Naive thymus-derived CD4-positive, alpha-beta T cell (primary cell): ENCODE measurements at regions not wholly inside any gene's neighbourhood (a gene's known extent, or its start where the extent isn't known, plus 50 kb on each side); places are given as distances from the start of the nearest gene placed in this dataset.

Experiments
- ATAC-seq: fragments of 150-1000 bp; cut with Tn5 transposase; 2 replicates; pipeline ENCODE4 v1.10.0; 2021; ENCODE audit warnings: mild to moderate bottlenecking, moderate library complexity
- CTCF ChIA-PET: fragments of 350-600 bp; sonication (Branson Sonifier 250); formaldehyde crosslinking; loops from one replicate; lab custom pipeline; 2021; ENCODE audit warnings: antibody characterized with exemption; lab: Charles Lee
- POLR2A ChIA-PET: fragments of 350-600 bp; sonication (Branson Sonifier 250); formaldehyde crosslinking; loops from one replicate; lab custom pipeline; 2021; ENCODE audit warnings: antibody characterized with exemption, inconsistent platforms; lab: Charles Lee
- DNase-seq, 9 donors: peaks; one replicate each; pipeline versions ENCODE4 v3.0.0 to v3.0.0-alpha.2; 2020 to 2022; ENCODE audit warnings: mixed read lengths in 1 of 9
- H3K27ac ChIP-seq: one replicate; pipeline ENCODE4 v1.7.0; 2013; ENCODE audit warnings: mild to moderate bottlenecking, low read depth, low read length, moderate library complexity
- H3K27me3 ChIP-seq, 2 donors: one replicate each; pipeline ENCODE4 v1.7.0; 2013; ENCODE audit warnings: low read length in 2 of 2, mild to moderate bottlenecking in 2 of 2, moderate library complexity in 2 of 2; ENCODE audit not compliant: control insufficient read depth in 2 of 2, insufficient read depth in 2 of 2
- H3K36me3 ChIP-seq, 3 experiments: 1 replicate in 2 of 3; 2 replicates in 1 of 3; pipeline ENCODE4 v1.7.0; 2013; ENCODE audit warnings: low read length in 3 of 3, mild to moderate bottlenecking in 3 of 3, moderate library complexity in 1 of 3; ENCODE audit not compliant: insufficient read depth in 3 of 3, control insufficient read depth in 2 of 3
- H3K4me1 ChIP-seq, 2 donors: one replicate each; pipeline ENCODE4 v1.7.0; 2013; ENCODE audit warnings: low read length in 2 of 2, mild to moderate bottlenecking in 2 of 2, moderate library complexity in 1 of 2; ENCODE audit not compliant: control insufficient read depth in 2 of 2, insufficient read depth in 2 of 2
- H3K4me3 ChIP-seq: 2 replicates; pipeline ENCODE4 v1.7.0; 2013; ENCODE audit warnings: mild to moderate bottlenecking, low read length
- H3K9me3 ChIP-seq, 3 experiments: 1 replicate in 2 of 3; 2 replicates in 1 of 3; pipeline ENCODE4 v1.7.0; 2013; ENCODE audit warnings: low read length in 3 of 3; ENCODE audit not compliant: control insufficient read depth in 2 of 3
- H3K27ac Mint-ChIP-seq, 9 donors: one replicate each; pipeline ENCODE4 v1.8.0; 2020 to 2022; ENCODE audit warnings: mixed read lengths in 9 of 9, mild to moderate bottlenecking in 8 of 9, moderate library complexity in 5 of 9, inconsistent platforms in 2 of 9
- H3K27me3 Mint-ChIP-seq, 5 donors: one replicate each; pipeline ENCODE4 v1.8.0; 2021 to 2022; ENCODE audit warnings: mixed read lengths in 5 of 5, mild to moderate bottlenecking in 1 of 5
- H3K36me3 Mint-ChIP-seq, 5 donors: one replicate each; pipeline ENCODE4 v1.8.0; 2020 to 2022; ENCODE audit warnings: mixed read lengths in 5 of 5, mild to moderate bottlenecking in 3 of 5, inconsistent platforms in 1 of 5
- H3K4me1 Mint-ChIP-seq, 7 donors: one replicate each; pipeline ENCODE4 v1.8.0; 2020 to 2022; ENCODE audit warnings: mixed read lengths in 7 of 7, mild to moderate bottlenecking in 3 of 7, inconsistent platforms in 1 of 7
- H3K4me3 Mint-ChIP-seq, 10 donors: one replicate each; pipeline ENCODE4 v1.8.0; 2020 to 2022; ENCODE audit warnings: mild to moderate bottlenecking in 10 of 10, mixed read lengths in 10 of 10, moderate library complexity in 6 of 10, inconsistent platforms in 2 of 10
- H3K9me3 Mint-ChIP-seq, 11 donors: one replicate each; pipeline ENCODE4 v1.8.0; 2020 to 2022; ENCODE audit warnings: mixed read lengths in 11 of 11, mild to moderate bottlenecking in 4 of 11, inconsistent platforms in 1 of 11, moderate library complexity in 1 of 11
- intact Hi-C, 2 donors: fragments of 100-400 bp; cut with micrococcal nuclease; formaldehyde crosslinking; loops; one replicate each; pipeline ENCODE4 v1.15.1; 2023

DNA sequence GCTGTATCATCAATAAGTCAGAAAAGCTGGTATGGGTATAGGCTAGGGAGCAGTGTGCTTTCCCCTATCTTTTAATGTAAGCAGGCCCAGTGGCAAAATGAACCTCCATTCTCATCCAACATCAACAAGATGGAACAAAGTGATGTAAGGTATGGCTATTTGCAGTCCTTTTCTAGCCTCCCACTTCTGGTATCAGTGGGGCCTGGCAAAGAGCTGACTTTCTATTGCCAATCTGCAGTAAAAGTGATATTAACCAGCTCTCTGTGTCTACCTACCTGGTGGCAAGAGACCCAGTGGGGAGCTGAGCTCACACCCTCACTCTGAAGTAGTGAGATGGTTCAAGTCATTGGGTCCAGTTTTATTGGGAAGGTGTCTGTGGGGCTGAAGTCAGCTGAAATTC, 1492.6 kb downstream of the CDH11 start:
- H3K27ac Mint-ChIP-seq: no peak overlapping the region
- no peak overlapping the region for H3K4me3 ChIP-seq
- peaks cover 0 to 4% (median 0%) of the 10 kb centered on the region in 5 donors for H3K36me3 Mint-ChIP-seq
- no peaks in the 10 kb centered on the region for H3K4me1 ChIP-seq
- H3K27me3 ChIP-seq: no peaks in the 10 kb centered on the region
- no peaks in the 10 kb centered on the region for H3K36me3 ChIP-seq
- ChIA-PET CTCF (no interaction called here), POLR2A (no interaction called here)
- no peak for ATAC-seq
- H3K27me3 Mint-ChIP-seq: no peaks in the 10 kb centered on the region
- H3K4me3 Mint-ChIP-seq: no peak overlapping the region
- H3K4me1 Mint-ChIP-seq: no peaks in the 10 kb centered on the region
- H3K9me3 ChIP-seq: peaks cover 0 to 3% (median 0%) of the 10 kb centered on the region in 3 experiments
- DNase-seq: no peak
- no peak overlapping the region for H3K27ac ChIP-seq
- peaks cover 5 to 28% (median 10%) of the 10 kb centered on the region in 11 donors for H3K9me3 Mint-ChIP-seq
- intact Hi-C loops: no loop called here

DNA sequence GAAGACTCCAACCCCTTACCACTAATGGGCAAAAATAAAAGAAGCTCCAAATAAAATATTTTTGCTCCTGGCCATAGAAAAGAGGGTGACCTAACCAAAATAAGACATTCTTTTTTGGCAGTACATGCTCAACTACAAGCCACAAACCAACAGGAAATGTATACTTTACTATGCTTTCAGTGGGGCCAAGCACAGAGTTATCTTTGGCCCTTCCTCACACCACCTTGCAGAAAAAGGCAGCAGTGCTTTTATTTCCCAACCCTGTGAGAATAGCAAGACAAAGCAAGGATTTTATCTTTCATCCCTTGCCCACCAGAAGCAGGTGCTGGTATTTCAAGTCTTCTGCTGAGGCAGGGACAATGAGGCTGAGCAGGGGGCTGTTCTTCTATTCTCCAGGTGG, 1493.1 kb downstream of the CDH11 start:
- intact Hi-C loops: no loop called here
- peaks cover 0 to 4% (median 0%) of the 10 kb centered on the region in 5 donors for H3K36me3 Mint-ChIP-seq
- H3K27ac Mint-ChIP-seq: no peak overlapping the region
- no peaks in the 10 kb centered on the region for H3K4me1 ChIP-seq
- H3K9me3 Mint-ChIP-seq: peaks cover 3 to 27% (median 10%) of the 10 kb centered on the region in 11 donors
- H3K4me3 ChIP-seq: no peak overlapping the region
- ChIA-PET CTCF (no interaction called here), POLR2A (no interaction called here)
- H3K27me3 Mint-ChIP-seq: no peaks in the 10 kb centered on the region
- H3K36me3 ChIP-seq: no peaks in the 10 kb centered on the region
- peaks cover 0 to 3% (median 0%) of the 10 kb centered on the region in 3 experiments for H3K9me3 ChIP-seq
- no peak overlapping the region for H3K4me3 Mint-ChIP-seq
- ATAC-seq (no peak), DNase-seq (no peak)
- no peaks in the 10 kb centered on the region for H3K4me1 Mint-ChIP-seq
- no peaks in the 10 kb centered on the region for H3K27me3 ChIP-seq
- H3K27ac ChIP-seq: no peak overlapping the region

DNA sequence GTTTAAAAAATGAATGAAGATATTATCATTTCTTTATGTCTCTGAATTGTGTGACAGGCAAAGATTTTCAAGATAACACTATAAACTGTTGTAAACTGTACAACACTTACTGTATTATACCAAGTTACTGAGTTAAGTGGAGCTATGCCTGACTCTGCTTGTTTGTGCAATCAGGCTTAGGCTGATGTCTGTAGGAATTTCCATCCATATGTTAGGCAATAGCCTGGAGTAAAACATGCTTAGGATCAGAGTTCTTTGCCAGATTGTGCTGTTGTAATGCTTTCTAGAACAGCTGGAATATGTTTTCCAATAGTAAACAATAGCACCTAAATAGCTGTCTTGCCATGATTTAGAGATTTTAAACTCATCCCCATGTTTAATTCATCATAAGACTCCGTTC, 1496.7 kb downstream of the CDH11 start:
- DNase-seq (no peak), ATAC-seq (no peak)
- H3K36me3 ChIP-seq: no peaks in the 10 kb centered on the region
- H3K27me3 ChIP-seq: no peaks in the 10 kb centered on the region
- peaks cover 0 to 4% (median 0%) of the 10 kb centered on the region in 5 donors for H3K36me3 Mint-ChIP-seq
- no peak overlapping the region for H3K27ac ChIP-seq
- POLR2A ChIA-PET: no interaction called here
- H3K27ac Mint-ChIP-seq: no peak overlapping the region
- no peak overlapping the region for H3K4me3 ChIP-seq
- H3K9me3 ChIP-seq: peaks cover 0 to 3% (median 0%) of the 10 kb centered on the region in 3 experiments
- no peak overlapping the region for H3K4me3 Mint-ChIP-seq
- CTCF ChIA-PET: no interaction called here
- H3K9me3 Mint-ChIP-seq: peaks cover 0 to 18% (median 6%) of the 10 kb centered on the region in 11 donors
- intact Hi-C loops: no loop called here
- no peaks in the 10 kb centered on the region for H3K4me1 Mint-ChIP-seq
- H3K4me1 ChIP-seq: no peaks in the 10 kb centered on the region
- H3K27me3 Mint-ChIP-seq: no peaks in the 10 kb centered on the region

DNA sequence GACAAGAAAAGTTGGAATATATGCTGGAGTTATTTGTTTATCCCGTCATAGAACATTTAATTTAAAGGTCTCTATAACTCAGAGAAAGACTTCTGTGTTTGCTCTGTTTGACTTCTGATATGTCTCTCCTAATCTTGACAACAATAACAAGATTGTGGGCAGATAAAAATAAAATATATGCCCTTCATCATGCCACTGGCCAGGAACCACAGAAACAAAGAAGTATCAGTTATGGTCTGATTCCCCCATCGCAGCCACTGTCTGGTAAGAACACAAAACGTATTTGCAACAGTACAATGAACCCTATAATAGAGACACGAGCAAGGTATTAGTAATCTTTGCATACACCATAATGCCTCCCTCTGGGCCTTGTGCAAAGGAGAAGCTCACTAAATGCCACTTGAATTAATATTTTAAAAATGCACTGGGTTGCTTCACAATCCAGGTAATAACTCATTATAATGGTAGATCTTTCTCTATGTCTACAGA, 1498.3 kb downstream of the CDH11 start:
- ATAC-seq (no peak), DNase-seq (no peak)
- Mint-ChIP-seq H3K4me1 (no peaks in the 10 kb centered on the region), H3K27me3 (no peaks in the 10 kb centered on the region), H3K9me3 (peaks cover 0 to 30% (median 9%) of the 10 kb centered on the region in 11 donors), H3K36me3 (peaks cover 0 to 4% (median 0%) of the 10 kb centered on the region in 5 donors), H3K27ac (no peak overlapping the region), H3K4me3 (no peak overlapping the region)
- ChIA-PET CTCF (no interaction called here), POLR2A (no interaction called here)
- Histone ChIP-seq H3K9me3 (peaks cover 0 to 8% (median 0%) of the 10 kb centered on the region in 3 experiments), H3K27ac (no peak overlapping the region), H3K36me3 (no peaks in the 10 kb centered on the region), H3K4me1 (no peaks in the 10 kb centered on the region), H3K27me3 (no peaks in the 10 kb centered on the region), H3K4me3 (no peak overlapping the region)
- intact Hi-C loops: no loop called here

DNA sequence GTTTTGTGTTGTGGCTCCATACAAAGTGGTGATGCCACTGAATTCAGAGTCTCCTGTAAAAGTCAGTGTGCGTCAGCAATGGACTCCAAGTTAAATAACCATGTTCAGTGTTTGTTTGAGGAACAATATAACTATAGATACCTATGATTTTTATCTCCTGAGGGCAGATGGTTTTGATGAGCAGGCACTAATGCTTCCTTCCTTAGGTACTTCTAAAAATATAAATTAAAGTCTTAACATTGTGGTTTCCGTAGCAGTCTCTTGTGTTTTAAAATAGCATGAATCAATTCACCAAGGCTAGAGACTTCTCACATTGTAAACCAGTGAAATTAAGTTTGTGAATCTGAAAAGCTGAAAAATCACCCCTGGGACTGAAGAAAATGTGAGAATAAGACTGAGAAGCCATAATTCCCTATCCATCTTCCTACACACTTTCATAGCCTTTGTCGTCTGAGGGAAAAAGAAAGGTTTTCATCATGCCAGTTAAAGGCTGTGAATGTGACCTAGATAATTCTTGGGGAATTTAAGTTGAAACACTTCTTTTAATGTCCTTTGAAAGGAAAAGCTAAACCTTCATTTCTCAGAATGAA, 1502.9 kb downstream of the CDH11 start:
- no peak for DNase-seq
- no peaks in the 10 kb centered on the region for H3K27me3 Mint-ChIP-seq
- no peak overlapping the region for H3K27ac Mint-ChIP-seq
- Histone ChIP-seq H3K4me3 (no peak overlapping the region), H3K27ac (no peak overlapping the region), H3K9me3 (peaks cover 0 to 5% (median 0%) of the 10 kb centered on the region in 3 experiments), H3K36me3 (no peaks in the 10 kb centered on the region), H3K4me1 (no peaks in the 10 kb centered on the region), H3K27me3 (no peaks in the 10 kb centered on the region)
- POLR2A ChIA-PET: no interaction called here
- H3K4me3 Mint-ChIP-seq: no peak overlapping the region
- H3K36me3 Mint-ChIP-seq: no peaks in the 10 kb centered on the region
- intact Hi-C loops: no loop called here
- H3K4me1 Mint-ChIP-seq: no peaks in the 10 kb centered on the region
- ATAC-seq: no peak
- peaks cover 0 to 47% (median 12%) of the 10 kb centered on the region in 11 donors for H3K9me3 Mint-ChIP-seq
- CTCF ChIA-PET: no interaction called here

DNA sequence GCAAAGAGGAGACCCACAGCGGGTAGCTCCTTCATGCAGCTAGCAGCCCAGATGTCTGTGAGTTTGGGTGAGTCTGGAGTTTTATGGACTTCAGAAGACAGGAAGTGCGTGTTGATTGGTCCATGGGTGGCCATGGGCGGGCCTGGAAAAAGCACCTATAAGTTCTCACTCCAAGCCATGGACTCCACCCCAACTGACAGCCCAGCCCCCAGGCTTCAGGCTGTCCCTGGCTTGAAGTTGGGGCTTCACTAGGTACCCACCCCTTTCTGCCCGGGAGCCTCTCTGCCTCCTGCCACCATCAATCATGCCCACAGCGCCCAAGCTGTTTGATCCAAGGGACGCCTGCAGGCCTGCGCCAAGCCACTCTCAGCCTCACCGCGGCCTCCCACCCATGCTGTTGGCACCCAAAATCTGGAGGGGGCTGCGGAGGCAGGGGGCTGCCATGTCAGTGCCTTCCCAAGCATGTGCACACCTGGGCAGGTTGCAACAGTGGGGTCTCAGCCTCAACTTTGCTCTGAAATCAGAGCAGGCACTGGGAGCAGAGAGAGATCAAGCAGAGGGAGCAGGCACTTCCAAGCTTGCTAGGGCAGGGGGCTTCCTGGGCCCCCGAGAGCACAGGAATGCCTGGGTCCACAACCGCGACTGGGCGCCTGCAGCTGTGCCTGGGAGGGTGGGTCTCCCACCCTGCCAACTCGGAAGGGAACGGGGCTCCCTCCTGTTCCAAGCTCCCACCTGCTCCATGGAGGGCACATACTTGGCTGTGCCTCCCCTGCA, 1503.7 kb downstream of the CDH11 start:
- no peaks in the 10 kb centered on the region for H3K36me3 ChIP-seq
- Mint-ChIP-seq H3K27ac (no peak overlapping the region), H3K27me3 (no peaks in the 10 kb centered on the region), H3K4me1 (no peaks in the 10 kb centered on the region), H3K4me3 (no peak overlapping the region), H3K36me3 (peaks cover 0 to 3% (median 0%) of the 10 kb centered on the region in 5 donors), H3K9me3 (peaks cover 0 to 53% (median 13%) of the 10 kb centered on the region in 11 donors)
- ChIA-PET POLR2A (no interaction called here), CTCF (no interaction called here)
- H3K4me1 ChIP-seq: no peaks in the 10 kb centered on the region
- ATAC-seq (no peak), DNase-seq (no peak)
- no peaks in the 10 kb centered on the region for H3K27me3 ChIP-seq
- no peak overlapping the region for H3K4me3 ChIP-seq
- H3K9me3 ChIP-seq: peaks cover 0 to 5% (median 0%) of the 10 kb centered on the region in 3 experiments
- intact Hi-C loops: no loop called here
- no peak overlapping the region for H3K27ac ChIP-seq
